Kidney (tissue), 13 donors: ENCODE measurements at regions not wholly inside any gene's neighbourhood (a gene's known extent, or its start where the extent isn't known, plus 50 kb on each side); places are given as distances from the start of the nearest gene placed in this dataset.

ENCODE experiments used
- DNase-seq, 5 donors: peaks; one replicate each; pipeline ENCODE4 v3.0.0-alpha.2; 2013 to 2020
- FAIRE-seq: peaks from 2 replicates; lab custom pipeline; 2012; peaks lifted over from hg19 to GRCh38; lab: Jason Lieb, UNC
- H3K27ac ChIP-seq, 2 donors: one replicate each; pipeline ENCODE4 v1.7.0; 2013; ENCODE audit warnings: low read depth in 2 of 2, low read length in 2 of 2, inconsistent platforms in 1 of 2
- H3K27me3 ChIP-seq: one replicate; pipeline ENCODE4 v1.7.1; 2013; ENCODE audit warnings: low read length, inconsistent platforms; ENCODE audit not compliant: control insufficient read depth, insufficient read depth
- H3K36me3 ChIP-seq, 3 donors: one replicate each; pipeline versions ENCODE4 v1.7.0 to v1.7.1; 2013; ENCODE audit warnings: low read length in 3 of 3, control low read depth in 1 of 3, inconsistent platforms in 1 of 3; ENCODE audit not compliant: insufficient read depth in 3 of 3, control insufficient read depth in 2 of 3
- H3K4me1 ChIP-seq, 3 donors: one replicate each; pipeline versions ENCODE4 v1.7.0 to v1.7.1; 2013; ENCODE audit warnings: low read length in 3 of 3, inconsistent platforms in 1 of 3, low read depth in 1 of 3; ENCODE audit not compliant: control insufficient read depth in 2 of 3, insufficient read depth in 2 of 3
- H3K4me3 ChIP-seq, 3 donors: one replicate each; pipeline versions ENCODE4 v1.7.0 to v1.8.1; 2013; ENCODE audit warnings: low read length in 3 of 3, control low read depth in 1 of 3, inconsistent platforms in 1 of 3
- H3K9ac ChIP-seq, 3 donors: one replicate each; pipeline versions ENCODE4 v1.7.0 to v1.7.1; 2013; ENCODE audit warnings: low read length in 3 of 3, control low read depth in 1 of 3, inconsistent platforms in 1 of 3
- H3K9me3 ChIP-seq, 3 donors: one replicate each; pipeline versions ENCODE4 v1.7.0 to v1.7.1; 2013; ENCODE audit warnings: low read length in 3 of 3, control low read depth in 1 of 3, inconsistent platforms in 1 of 3; ENCODE audit not compliant: control insufficient read depth in 2 of 3, insufficient read depth in 1 of 3
- CTCF ChIP-seq: IDR thresholded peaks from 3 replicates; pipeline ENCODE4 v1.5.1; 2012; ENCODE audit warnings: mild to moderate bottlenecking, moderate library complexity, borderline replicate concordance; ENCODE audit not compliant: insufficient read depth; ENCODE audit errors: extremely low read depth
- intact Hi-C: fragments of 100-400 bp; cut with DNase I; formaldehyde crosslinking; loops from one replicate; pipeline ENCODE4 v1.11.1; 2022
- donor health status: control.
- donor health status: control.
- donor health status: control.
- donor health status: control.
- donor health status: control.
- donor health status: DM: yes; HTN: yes; CAD: no.
- donor health status: Normal renal cell carcinoma (clear cell type).

GRCh38 chr10:65618126-65618525, 1307.7 kb upstream of the LRRTM3 start:
- DNase-seq (no peak), FAIRE-seq (no peak)
- no peak for TF ChIP-seq CTCF

GRCh38 chr10:65620404-65621048, 1305.3 kb upstream of the LRRTM3 start:
- no peak overlapping the region for H3K9ac ChIP-seq
- H3K4me1 ChIP-seq = no peaks in the 10 kb centered on the region
- intact Hi-C loops = no loop called here
- no peaks in the 10 kb centered on the region for H3K36me3 ChIP-seq
- no peak overlapping the region for H3K27ac ChIP-seq
- no peak overlapping the region for H3K4me3 ChIP-seq
- TF ChIP-seq CTCF = no peak
- FAIRE-seq (no peak), DNase-seq (no peak)
- H3K27me3 ChIP-seq = no peaks in the 10 kb centered on the region
- H3K9me3 ChIP-seq = no peaks in the 10 kb centered on the region

More at GRCh38 chr10:65618126-65618525, 1307.7 kb upstream of the LRRTM3 start:
- peaks cover 0 to 11% (median 0%) of the 10 kb centered on the region in 3 donors for H3K9me3 ChIP-seq
- no peaks in the 10 kb centered on the region for H3K36me3 ChIP-seq
- intact Hi-C loops = no loop called here
- H3K4me3 ChIP-seq = no peak overlapping the region
- H3K4me1 ChIP-seq = no peaks in the 10 kb centered on the region
- no peak overlapping the region for H3K9ac ChIP-seq
- H3K27ac ChIP-seq = no peak overlapping the region
- H3K27me3 ChIP-seq = no peaks in the 10 kb centered on the region

GRCh38 chr10:65622608-65623007, 1303.2 kb upstream of the LRRTM3 start:
- Histone ChIP-seq H3K27me3 (no peaks in the 10 kb centered on the region), H3K27ac (no peak overlapping the region), H3K4me1 (no peaks in the 10 kb centered on the region), H3K9me3 (no peaks in the 10 kb centered on the region), H3K4me3 (no peak overlapping the region), H3K36me3 (no peaks in the 10 kb centered on the region), H3K9ac (no peak overlapping the region)
- no peak for DNase-seq
- FAIRE-seq = no peak
- TF ChIP-seq CTCF = no peak
- intact Hi-C loops = no loop called here
